Activated CD4-positive, CD25-positive, alpha-beta regulatory T cell treated with anti-CD3 and anti-CD28 coated beads, Interleukin-2, amount 50 U/mL, for 72 hours (primary cell): ENCODE measurements at regions not wholly inside any gene's neighbourhood (a gene's known extent, or its start where the extent isn't known, plus 50 kb on each side); places are given as distances from the start of the nearest gene placed in this dataset.
"Not testable (repeated sequence)": the region's sequence is repeated elsewhere in the genome, so short reads cannot be mapped to it uniquely, and the experiment has no call there.

ENCODE experiments used
- DNase-seq: peaks from one replicate; pipeline ENCODE4 v3.0.0; 2021

GRCh38 chr2:231644426-231644825, 51.8 kb downstream of the TEX44 start:
- no peak for DNase-seq

GRCh38 chr2:231646476-231646875, 53.8 kb downstream of the TEX44 start:
- no peak for DNase-seq

- DNase-seq, result peak; percentile 56
Measured at GRCh38 chr2:231648579-231649174, 56.0 kb downstream of the TEX44 start.

GRCh38 chr2:231651561-231651960, 56.8 kb upstream of the PTMA start:
- DNase-seq, result not testable (repeated sequence)

- DNase-seq, result no peak
Measured at GRCh38 chr2:231655488-231655887, 52.8 kb upstream of the PTMA start.

- DNase-seq, result no peak
Measured at GRCh38 chr2:231655894-231656293, 52.4 kb upstream of the PTMA start.
